Peyer's patch (tissue), 4 donors: ENCODE measurements at regions not wholly inside any gene's neighbourhood (a gene's known extent, or its start where the extent isn't known, plus 50 kb on each side); places are given as distances from the start of the nearest gene placed in this dataset.
"Not testable (repeated sequence)": the region's sequence is repeated elsewhere in the genome, so short reads cannot be mapped to it uniquely, and the experiment has no call there.

Experiments
- POLR2A ChIP-seq, 2 donors: fragments of 450-650 bp; IDR thresholded peaks; one replicate each; pipeline ENCODE4 v1.5.1; 2017; ENCODE audit warnings: antibody characterized with exemption in 2 of 2, mild to moderate bottlenecking in 2 of 2, moderate library complexity in 2 of 2
- TF ChIP-seq, protein P1 (sequence below), 6 experiments: fragments of 450-650 bp in 4 of 6; fragments of 200-600 bp in 2 of 6; sonication (generic) in 1 of 6; IDR thresholded peaks; one replicate each; pipeline ENCODE4 v1.5.1; 2017 to 2019; ENCODE audit warnings: antibody characterized with exemption in 6 of 6, mild to moderate bottlenecking in 3 of 6, moderate library complexity in 1 of 6

- TF ChIP-seq POLR2A (IDR thresholded peaks at IDR 0.05) = not testable (repeated sequence)
- TF ChIP-seq, protein P1, sequence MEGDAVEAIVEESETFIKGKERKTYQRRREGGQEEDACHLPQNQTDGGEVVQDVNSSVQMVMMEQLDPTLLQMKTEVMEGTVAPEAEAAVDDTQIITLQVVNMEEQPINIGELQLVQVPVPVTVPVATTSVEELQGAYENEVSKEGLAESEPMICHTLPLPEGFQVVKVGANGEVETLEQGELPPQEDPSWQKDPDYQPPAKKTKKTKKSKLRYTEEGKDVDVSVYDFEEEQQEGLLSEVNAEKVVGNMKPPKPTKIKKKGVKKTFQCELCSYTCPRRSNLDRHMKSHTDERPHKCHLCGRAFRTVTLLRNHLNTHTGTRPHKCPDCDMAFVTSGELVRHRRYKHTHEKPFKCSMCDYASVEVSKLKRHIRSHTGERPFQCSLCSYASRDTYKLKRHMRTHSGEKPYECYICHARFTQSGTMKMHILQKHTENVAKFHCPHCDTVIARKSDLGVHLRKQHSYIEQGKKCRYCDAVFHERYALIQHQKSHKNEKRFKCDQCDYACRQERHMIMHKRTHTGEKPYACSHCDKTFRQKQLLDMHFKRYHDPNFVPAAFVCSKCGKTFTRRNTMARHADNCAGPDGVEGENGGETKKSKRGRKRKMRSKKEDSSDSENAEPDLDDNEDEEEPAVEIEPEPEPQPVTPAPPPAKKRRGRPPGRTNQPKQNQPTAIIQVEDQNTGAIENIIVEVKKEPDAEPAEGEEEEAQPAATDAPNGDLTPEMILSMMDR (IDR thresholded peaks at IDR 0.05) = not testable (repeated sequence)
Observed at GRCh38 chrX:55866779-55867178, 149.2 kb downstream of the RRAGB start.
